OCI-LY7 (cell line): ENCODE measurements at regions not wholly inside any gene's neighbourhood (a gene's known extent, or its start where the extent isn't known, plus 50 kb on each side); places are given as distances from the start of the nearest gene placed in this dataset.

Experiments
- BruUV-seq: library from RNA; stranded (reverse); fragments of 400-500 nt; replicated peaks from 2 replicates; lab custom pipeline; 2021; lab: Mats Ljungman, UMichigan
- CTCF ChIA-PET: fragments of 300-600 bp; sonication (Branson Sonifier 250); formaldehyde crosslinking; loops from one replicate; lab custom pipeline; 2022; ENCODE audit warnings: antibody characterized with exemption; ENCODE audit not compliant: unreplicated experiment; lab: Charles Lee
- POLR2A ChIA-PET: fragments of 300-600 bp; sonication (Branson Sonifier 250); formaldehyde crosslinking; loops from one replicate; lab custom pipeline; 2022; ENCODE audit warnings: antibody characterized with exemption; lab: Charles Lee
- DNase-seq: peaks from one replicate; pipeline ENCODE4 v3.0.0-alpha.2; 2015; ENCODE audit warnings: low spot score
- H2AFZ ChIP-seq: fragments of 200-600 bp; sonication (generic), shearing (Covaris generic); 2 replicates; pipeline ENCODE4 v1.6.1; 2014; ENCODE audit warnings: mild to moderate bottlenecking, antibody characterized with exemption, low read length, moderate library complexity
- H3K27ac ChIP-seq: fragments of 200-600 bp; sonication (generic); 2 replicates; pipeline ENCODE4 v1.5.1; 2014; ENCODE audit warnings: mixed run types, low read depth, mild to moderate bottlenecking, moderate library complexity, low read length, inconsistent platforms; ENCODE audit not compliant: poor library complexity, severe bottlenecking
- H3K36me3 ChIP-seq: fragments of 200-600 bp; sonication (generic); 2 replicates; pipeline ENCODE4 v1.6.1; 2014; ENCODE audit warnings: mild to moderate bottlenecking, antibody characterized with exemption, low read length, moderate library complexity, mixed read lengths; ENCODE audit not compliant: insufficient read depth
- H3K4me1 ChIP-seq: fragments of 200-600 bp; sonication (generic); 2 replicates; pipeline ENCODE4 v1.5.1; 2014; ENCODE audit warnings: mild to moderate bottlenecking, low read length; ENCODE audit not compliant: insufficient read depth, poor library complexity, severe bottlenecking
- H3K4me2 ChIP-seq: fragments of 200-600 bp; sonication (generic); 2 replicates; pipeline ENCODE4 v1.6.1; 2014; ENCODE audit warnings: mild to moderate bottlenecking, low read length
- H3K4me3 ChIP-seq: fragments of 200-600 bp; sonication (generic); 2 replicates; pipeline ENCODE4 v1.5.1; 2014; ENCODE audit warnings: mild to moderate bottlenecking, low read depth, low read length; ENCODE audit not compliant: poor library complexity, severe bottlenecking
- H3K79me2 ChIP-seq: fragments of 200-600 bp; sonication (generic); 2 replicates; pipeline ENCODE4 v1.6.1; 2016; ENCODE audit warnings: low read depth, mild to moderate bottlenecking, low read length, moderate library complexity, mixed read lengths; ENCODE audit not compliant: insufficient read depth
- H3K9me2 ChIP-seq: fragments of 200-600 bp; sonication (generic); 2 replicates; pipeline ENCODE4 v1.6.1; 2016; ENCODE audit warnings: mild to moderate bottlenecking, low read length, mixed read lengths; ENCODE audit not compliant: insufficient read depth
- H3K9me3 ChIP-seq: fragments of 200-600 bp; sonication (generic); 2 replicates; pipeline ENCODE4 v1.6.1; 2014; ENCODE audit warnings: mild to moderate bottlenecking, mixed run types, low read length, mixed read lengths
- H4K20me1 ChIP-seq: fragments of 200-600 bp; sonication (generic); 2 replicates; pipeline ENCODE4 v1.6.1; 2014; ENCODE audit warnings: mild to moderate bottlenecking, antibody characterized with exemption, low read length, moderate library complexity, mixed read lengths; ENCODE audit not compliant: insufficient read depth
- EZH2phosphoT487 ChIP-seq: fragments of 200-600 bp; sonication (generic); IDR thresholded peaks from 2 replicates; pipeline ENCODE4 v1.6.1; 2018; ENCODE audit warnings: low read depth, borderline replicate concordance, mild to moderate bottlenecking, mixed run types, antibody characterized with exemption, low read length, moderate library complexity, mixed read lengths
- intact Hi-C: fragments of 100-400 bp; cut with micrococcal nuclease; formaldehyde crosslinking; loops from one replicate; pipeline ENCODE4 v1.10.0; 2022; ENCODE audit not compliant: unreplicated experiment
- TF ChIP-seq, protein P1 (sequence below): fragments of 200-600 bp; sonication (generic); conservative IDR thresholded peaks from 2 replicates; pipeline ENCODE4 v1.5.1; 2014; ENCODE audit warnings: mild to moderate bottlenecking, antibody characterized with exemption, low read length, moderate library complexity, mixed read lengths

DNA sequence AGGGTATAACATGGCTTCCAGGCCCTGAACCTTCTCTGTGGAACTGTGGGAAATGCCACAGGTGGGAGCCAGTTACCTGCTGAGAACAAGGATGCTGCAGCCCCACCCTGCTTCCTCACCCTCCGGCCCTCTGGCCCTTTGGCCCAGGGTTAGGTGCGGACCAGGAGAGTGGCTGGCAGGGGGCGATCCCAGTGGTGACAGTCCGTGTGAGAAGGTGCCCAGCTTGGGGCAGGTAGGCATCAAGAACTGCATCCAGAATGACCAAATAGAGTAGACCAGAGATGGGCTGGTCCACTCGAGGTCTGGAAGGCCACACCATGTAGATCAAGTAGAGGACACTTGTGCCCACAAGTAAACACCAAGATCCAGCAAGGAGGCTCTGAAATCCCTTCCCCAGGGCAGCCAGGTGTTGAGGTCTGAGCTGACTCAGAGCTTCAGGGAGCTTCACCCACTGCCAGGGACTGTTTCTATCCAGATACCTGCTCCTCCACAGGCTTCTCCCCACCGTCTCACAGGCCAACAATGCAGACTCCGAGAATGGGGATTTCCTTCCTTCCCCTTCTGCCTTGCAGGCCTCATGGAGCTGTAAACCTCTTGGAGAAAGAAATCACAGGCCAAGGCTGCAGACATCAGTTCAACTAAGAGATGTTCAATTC is 61.4 kb upstream of the ZSWIM6 start:
- no peak overlapping the region for H3K27ac ChIP-seq
- H3K4me2 ChIP-seq = no peak overlapping the region
- no peaks in the 10 kb centered on the region for H3K9me3 ChIP-seq
- no TSS peak for BruUV-seq
- H3K36me3 ChIP-seq = no peaks in the 10 kb centered on the region
- H3K4me1 ChIP-seq = no peaks in the 10 kb centered on the region
- no peak for DNase-seq
- no peak overlapping the region for H3K4me3 ChIP-seq
- H4K20me1 ChIP-seq = no peaks in the 10 kb centered on the region
- POLR2A ChIA-PET = no interaction called here
- no peaks in the 10 kb centered on the region for H3K9me2 ChIP-seq
- CTCF ChIA-PET = no interaction called here
- no peak overlapping the region for H2AFZ ChIP-seq
- H3K79me2 ChIP-seq = no peaks in the 10 kb centered on the region
- intact Hi-C loops = no loop called here
- TF ChIP-seq, protein P1, sequence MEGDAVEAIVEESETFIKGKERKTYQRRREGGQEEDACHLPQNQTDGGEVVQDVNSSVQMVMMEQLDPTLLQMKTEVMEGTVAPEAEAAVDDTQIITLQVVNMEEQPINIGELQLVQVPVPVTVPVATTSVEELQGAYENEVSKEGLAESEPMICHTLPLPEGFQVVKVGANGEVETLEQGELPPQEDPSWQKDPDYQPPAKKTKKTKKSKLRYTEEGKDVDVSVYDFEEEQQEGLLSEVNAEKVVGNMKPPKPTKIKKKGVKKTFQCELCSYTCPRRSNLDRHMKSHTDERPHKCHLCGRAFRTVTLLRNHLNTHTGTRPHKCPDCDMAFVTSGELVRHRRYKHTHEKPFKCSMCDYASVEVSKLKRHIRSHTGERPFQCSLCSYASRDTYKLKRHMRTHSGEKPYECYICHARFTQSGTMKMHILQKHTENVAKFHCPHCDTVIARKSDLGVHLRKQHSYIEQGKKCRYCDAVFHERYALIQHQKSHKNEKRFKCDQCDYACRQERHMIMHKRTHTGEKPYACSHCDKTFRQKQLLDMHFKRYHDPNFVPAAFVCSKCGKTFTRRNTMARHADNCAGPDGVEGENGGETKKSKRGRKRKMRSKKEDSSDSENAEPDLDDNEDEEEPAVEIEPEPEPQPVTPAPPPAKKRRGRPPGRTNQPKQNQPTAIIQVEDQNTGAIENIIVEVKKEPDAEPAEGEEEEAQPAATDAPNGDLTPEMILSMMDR = no peak
- no peak for TF ChIP-seq EZH2phosphoT487

DNA sequence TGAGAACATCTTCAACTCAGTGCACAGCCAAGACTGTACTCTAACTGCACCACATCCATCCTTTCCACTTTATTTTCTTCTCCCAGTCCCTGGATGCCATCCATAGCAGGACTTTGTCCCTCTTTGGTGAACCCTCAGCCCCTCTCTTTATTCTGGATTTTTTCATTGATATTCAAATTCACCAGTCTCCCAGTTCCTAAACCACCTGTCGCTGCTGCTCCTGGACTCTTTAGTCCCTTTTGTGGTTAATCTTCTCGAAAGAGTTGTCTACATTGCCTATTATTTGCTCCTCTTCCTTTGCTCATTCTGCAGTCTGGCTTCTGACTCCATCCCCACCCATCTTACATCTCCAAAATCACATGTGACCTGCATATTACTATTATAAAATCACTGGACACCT is 59.4 kb upstream of the ZSWIM6 start:
- no peak overlapping the region for H3K27ac ChIP-seq
- intact Hi-C loops = no loop called here
- H4K20me1 ChIP-seq = no peaks in the 10 kb centered on the region
- DNase-seq = no peak
- H3K4me3 ChIP-seq = no peak overlapping the region
- H3K4me2 ChIP-seq = no peak overlapping the region
- no peaks in the 10 kb centered on the region for H3K4me1 ChIP-seq
- H2AFZ ChIP-seq = no peak overlapping the region
- no peaks in the 10 kb centered on the region for H3K9me3 ChIP-seq
- H3K79me2 ChIP-seq = no peaks in the 10 kb centered on the region
- TF ChIP-seq EZH2phosphoT487 = no peak
- TF ChIP-seq, protein P1 = no peak
- ChIA-PET CTCF (no interaction called here), POLR2A (interaction anchor here (0.7 to 1.5 kb wide), 2 partner anchors 31 to 341 kb away, joined by 3 read pairs; no protein-coding TSS in a partner anchor)
- H3K36me3 ChIP-seq = no peaks in the 10 kb centered on the region
- no TSS peak for BruUV-seq
- H3K9me2 ChIP-seq = no peaks in the 10 kb centered on the region

DNA sequence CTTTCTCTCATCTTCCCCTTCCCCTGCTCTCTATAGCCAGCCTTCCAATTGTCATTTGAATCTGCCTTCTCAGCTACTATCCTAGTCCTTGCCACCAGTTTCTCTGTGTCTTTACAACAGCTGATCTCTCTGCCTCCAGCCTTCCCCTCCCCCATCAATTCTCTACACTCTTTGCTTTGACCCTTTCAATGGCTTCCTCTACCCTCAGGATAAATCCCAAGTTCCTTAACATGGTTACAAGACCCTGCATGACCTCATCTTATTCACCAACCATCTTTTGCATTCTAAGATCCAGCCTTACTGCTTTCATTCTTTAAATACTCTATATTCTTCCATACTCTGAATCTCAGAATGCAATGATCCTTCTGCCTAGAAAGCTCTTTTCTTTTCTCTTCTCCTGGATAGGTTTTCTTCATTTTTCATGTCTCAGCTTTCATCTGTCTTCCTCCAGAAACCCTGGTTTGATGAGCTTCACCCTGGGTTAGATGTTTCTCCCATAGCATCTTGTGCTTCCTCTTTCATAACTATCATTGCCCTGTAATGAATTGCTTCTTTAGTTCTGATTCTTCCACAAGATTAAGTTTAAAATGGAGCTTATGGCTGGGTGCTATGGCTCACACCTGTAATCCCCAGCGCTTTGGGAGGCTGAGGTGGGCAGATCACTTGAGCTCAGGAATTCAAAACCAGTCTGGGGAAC is 58.6 kb upstream of the ZSWIM6 start:
- Histone ChIP-seq H3K4me3 (no peak overlapping the region), H3K9me2 (no peaks in the 10 kb centered on the region), H3K9me3 (no peaks in the 10 kb centered on the region), H3K4me2 (no peak overlapping the region), H3K4me1 (no peaks in the 10 kb centered on the region), H3K79me2 (no peaks in the 10 kb centered on the region), H2AFZ (no peak overlapping the region), H3K27ac (no peak overlapping the region), H4K20me1 (no peaks in the 10 kb centered on the region), H3K36me3 (no peaks in the 10 kb centered on the region)
- intact Hi-C loops = no loop called here
- TF ChIP-seq, protein P1 = no peak
- TF ChIP-seq EZH2phosphoT487 = no peak
- CTCF ChIA-PET = no interaction called here
- BruUV-seq = no TSS peak
- DNase-seq = no peak
- POLR2A ChIA-PET = interaction anchor here (0.9 to 1.5 kb wide), 2 partner anchors 31 to 122 kb away, joined by 3 to 4 read pairs; no protein-coding TSS in a partner anchor
